GM12878 (cell line): ENCODE measurements at regions not wholly inside any gene's neighbourhood (a gene's known extent, or its start where the extent isn't known, plus 50 kb on each side); places are given as distances from the start of the nearest gene placed in this dataset.
"Not testable (repeated sequence)": the region's sequence is repeated elsewhere in the genome, so short reads cannot be mapped to it uniquely, and the experiment has no call there.

Source experiments
- ATAC-seq: fragments of 200-7000 bp; cut with Tn5 transposase; 3 replicates; pipeline ENCODE4 v1.9.1; 2020; ENCODE audit warnings: mild to moderate bottlenecking, moderate library complexity
- BruUV-seq: library from RNA; stranded (reverse); fragments of 400-500 nt; replicated peaks from 2 replicates; lab custom pipeline; 2021; lab: Mats Ljungman, UMichigan
- CTCF ChIA-PET: fragments of 300-600 bp; sonication (Branson Sonifier 250); formaldehyde crosslinking; extraction: SDS; loops from one replicate; lab custom pipeline; 2021; ENCODE audit warnings: inconsistent platforms; lab: Yijun Ruan, JAX
- POLR2A ChIA-PET: fragments of 350-600 bp; formaldehyde crosslinking; extraction: SDS; loops from one replicate; lab custom pipeline; 2021; ENCODE audit warnings: inconsistent platforms; lab: Charles Lee
- RAD21 ChIA-PET: fragments of 300-600 bp; sonication (Branson Sonifier 250); formaldehyde crosslinking; loops from one replicate; lab custom pipeline; 2023; ENCODE audit warnings: antibody characterized with exemption; ENCODE audit not compliant: unreplicated experiment; lab: Charles Lee
- SMC1A ChIA-PET: fragments of 300-600 bp; sonication (Branson Sonifier 250); formaldehyde crosslinking; loops from one replicate; lab custom pipeline; 2023; ENCODE audit not compliant: unreplicated experiment, uncharacterized antibody; lab: Charles Lee
- DNase-seq: peaks from one replicate; pipeline ENCODE4 v3.0.0-alpha.2; 2011; ENCODE audit warnings: low read depth, low spot score
- FAIRE-seq: peaks from 3 replicates; lab custom pipeline; 2011; peaks lifted over from hg19 to GRCh38; lab: Jason Lieb, UNC
- H2AFZ ChIP-seq: 2 replicates; pipeline ENCODE4 v1.6.0; 2011; ENCODE audit warnings: low read depth, low read length, control low read depth; ENCODE audit not compliant: control insufficient read depth
- H3K27ac ChIP-seq: 2 replicates; pipeline ENCODE4 v1.5.1; 2011; ENCODE audit warnings: control low read depth; ENCODE audit not compliant: control insufficient read depth, insufficient read depth
- H3K27me3 ChIP-seq, 2 experiments: replicated peaks in 1 of 2; 2 replicates each; pipeline versions ENCODE4 v1.6.0 to v1.6.1; 2011; ENCODE audit warnings: low read length in 1 of 2; ENCODE audit not compliant: control insufficient read depth in 2 of 2, insufficient read depth in 2 of 2
- H3K36me3 ChIP-seq, 2 experiments: 2 replicates each; pipeline ENCODE4 v1.5.1; 2011; ENCODE audit warnings: low read length in 1 of 2; ENCODE audit not compliant: control insufficient read depth in 2 of 2, insufficient read depth in 2 of 2
- H3K4me1 ChIP-seq: 2 replicates; pipeline ENCODE4 v1.6.1; 2011; ENCODE audit warnings: mild to moderate bottlenecking, low read length, moderate library complexity, mixed read lengths; ENCODE audit not compliant: control insufficient read depth, insufficient read depth
- H3K4me2 ChIP-seq: 2 replicates; pipeline ENCODE4 v1.6.0; 2011; ENCODE audit warnings: control low read depth; ENCODE audit not compliant: control insufficient read depth, insufficient read depth
- H3K4me3 ChIP-seq: fragments of 200-600 bp; sonication (generic); 2 replicates; pipeline ENCODE4 v1.5.1; 2016
- H3K79me2 ChIP-seq: 2 replicates; pipeline ENCODE4 v1.6.0; 2011; ENCODE audit warnings: low read length; ENCODE audit not compliant: control insufficient read depth, insufficient read depth
- H3K9ac ChIP-seq: 2 replicates; pipeline ENCODE4 v1.8.0; 2011; ENCODE audit warnings: low read length, control low read depth, mixed read lengths; ENCODE audit not compliant: control insufficient read depth, insufficient read depth
- H3K9me3 ChIP-seq: replicated peaks from 3 replicates; pipeline ENCODE4 v1.5.1; 2011; ENCODE audit warnings: mild to moderate bottlenecking, low read length; ENCODE audit not compliant: control insufficient read depth, insufficient read depth
- H4K20me1 ChIP-seq: 2 replicates; pipeline ENCODE4 v1.6.0; 2011; ENCODE audit not compliant: control insufficient read depth, insufficient read depth
- ASH2L ChIP-seq: fragments of 300-600, 200-600 bp; sonication (generic); IDR thresholded peaks from 2 replicates; pipeline ENCODE4 v1.6.1; 2017; ENCODE audit warnings: low read depth, mild to moderate bottlenecking, borderline replicate concordance
- BRCA1 ChIP-seq: IDR thresholded peaks from 2 replicates; pipeline ENCODE4 v1.6.1; 2011; ENCODE audit warnings: low read depth, low read length, improper control_type of control experiment
- CEBPB ChIP-seq, 2 experiments: fragments of 150-350 bp in 1 of 2; IDR thresholded peaks; 2 replicates each; pipeline ENCODE4 v1.6.1; 2012 to 2014; ENCODE audit warnings: low read depth in 2 of 2, low read length in 2 of 2, borderline replicate concordance in 1 of 2, inconsistent platforms in 1 of 2
- CHD4 ChIP-seq: fragments of 200-600 bp; sonication (generic); IDR thresholded peaks from 2 replicates; pipeline ENCODE4 v1.6.1; 2016; ENCODE audit warnings: mild to moderate bottlenecking
- CREB1 ChIP-seq: IDR thresholded peaks from 2 replicates; pipeline ENCODE4 v1.6.1; 2012; ENCODE audit warnings: low read depth, mild to moderate bottlenecking, inconsistent platforms
- DPF2 ChIP-seq: fragments of 450-650 bp; IDR thresholded peaks from 2 replicates; pipeline ENCODE4 v1.6.1; 2017; ENCODE audit warnings: mild to moderate bottlenecking
- ESRRA ChIP-seq: IDR thresholded peaks from 2 replicates; pipeline ENCODE4 v1.6.1; 2012; ENCODE audit warnings: mild to moderate bottlenecking, low read length, improper control_type of control experiment
- KLF5 ChIP-seq: fragments of 450-650 bp; IDR thresholded peaks from 2 replicates; pipeline ENCODE4 v1.6.1; 2014; ENCODE audit warnings: mild to moderate bottlenecking; ENCODE audit not compliant: partially characterized antibody
- LARP7 ChIP-seq: fragments of 450-650 bp; IDR thresholded peaks from 2 replicates; pipeline ENCODE4 v1.6.1; 2017; ENCODE audit warnings: mild to moderate bottlenecking
- MEF2B ChIP-seq: fragments of 450-650 bp; IDR thresholded peaks from 2 replicates; pipeline ENCODE4 v1.6.1; 2018; ENCODE audit warnings: mild to moderate bottlenecking, moderate library complexity; ENCODE audit not compliant: partially characterized antibody, poor library complexity, severe bottlenecking
- NKRF ChIP-seq: fragments of 450-650 bp; conservative IDR thresholded peaks from 2 replicates; pipeline ENCODE4 v1.6.1; 2017; ENCODE audit warnings: mild to moderate bottlenecking, moderate library complexity
- POU2F2 ChIP-seq: IDR thresholded peaks from 3 replicates; pipeline ENCODE4 v1.6.1; 2011; ENCODE audit warnings: low read depth, mild to moderate bottlenecking, low read length, borderline replicate concordance
- SRF ChIP-seq, 2 experiments: IDR thresholded peaks; 2 replicates each; pipeline ENCODE4 v1.6.1; 2011; ENCODE audit warnings: low read depth in 2 of 2, low read length in 2 of 2, mild to moderate bottlenecking in 1 of 2, moderate library complexity in 1 of 2
- TCF3 ChIP-seq: IDR thresholded peaks from 2 replicates; pipeline ENCODE4 v1.6.1; 2012; ENCODE audit warnings: low read depth, mild to moderate bottlenecking, low read length, borderline replicate concordance; ENCODE audit not compliant: insufficient read depth
- USF2 ChIP-seq: IDR thresholded peaks from 2 replicates; pipeline ENCODE4 v1.6.1; 2011; ENCODE audit warnings: low read depth, low read length, improper control_type of control experiment, borderline replicate concordance
- YBX1 ChIP-seq: fragments of 450-650 bp; IDR thresholded peaks from 2 replicates; pipeline ENCODE4 v1.6.1; 2016; ENCODE audit warnings: antibody characterized with exemption
- WGBS: methylation state at CpG from one replicate; pipeline ENCODE4 v1.1.6; 2016; ENCODE audit warnings: low lambda C conversion rate; ENCODE audit not compliant: insufficient replicate concordance, insufficient coverage; ENCODE audit errors: missing lambda C conversion rate; 5-methylcytosine and 5-hydroxymethylcytosine counted together
- in situ Hi-C: fragments of 300-500 bp; cut with MboI; formaldehyde crosslinking; loops from 9 replicates; pipeline ENCODE4 v1.14.3; 2018; ENCODE audit warnings: mixed read lengths
- intact Hi-C: fragments of 100-400 bp; cut with micrococcal nuclease; formaldehyde crosslinking; loops from one replicate; pipeline ENCODE4 v1.14.2; 2022; ENCODE audit not compliant: unreplicated experiment

- H3K36me3 ChIP-seq, H3K79me2 ChIP-seq, H3K9ac ChIP-seq, H4K20me1 ChIP-seq, H3K4me3 ChIP-seq, H3K4me2 ChIP-seq, intact Hi-C loops, H3K27ac ChIP-seq, RAD21 ChIA-PET, H2AFZ ChIP-seq, H3K27me3 ChIP-seq, FAIRE-seq, BruUV-seq, ATAC-seq, H3K4me1 ChIP-seq, H3K9me3 ChIP-seq, DNase-seq: not testable (repeated sequence)
- ChIA-PET CTCF (interaction anchor here (1.1 to 2.5 kb wide), 3 partner anchors 10 to 339 kb away, joined by 3 to 11 read pairs (median 5); no protein-coding TSS in a partner anchor), SMC1A (interaction anchor here (0.6 to 1.5 kb wide), 3 partner anchors 74 to 491 kb away, joined by 3 to 6 read pairs (median 3); no protein-coding TSS in a partner anchor), POLR2A (interaction anchor here (0.7 kb wide), 1 partner anchor 87 kb away, joined by 3 read pairs; no protein-coding TSS in a partner anchor)
- in situ Hi-C loops: loop anchor here (10.0 to 25.0 kb wide), 2 partner anchors 162 to 505 kb away; no protein-coding TSS in a partner anchor
- 97% methylated on average over 4 of the region's 4 CpGs for WGBS
These were observed 110.0 kb upstream of the NDUFV2 start for GRCh38 chr18:8992500-8992899.

- POLR2A ChIA-PET: no interaction called here
- no peaks in the 10 kb centered on the region for H4K20me1 ChIP-seq
- RAD21 ChIA-PET: interaction anchor here (1.1 kb wide), 1 partner anchor 10 kb away, joined by 3 read pairs; no protein-coding TSS in a partner anchor
- SMC1A ChIA-PET: no interaction called here
- BruUV-seq: no TSS peak
- no peak overlapping the region for H3K4me2 ChIP-seq
- H3K27me3 ChIP-seq: no peaks in the 10 kb centered on the region
- FAIRE-seq: no peak
- no peaks in the 10 kb centered on the region for H3K9me3 ChIP-seq
- in situ Hi-C loops: loop anchor here (10.0 to 25.0 kb wide), 2 partner anchors 160 to 507 kb away; no protein-coding TSS in a partner anchor
- intact Hi-C loops: no loop called here
- CTCF ChIA-PET: no interaction called here
- H3K4me1 ChIP-seq: no peaks in the 10 kb centered on the region
- no peaks in the 10 kb centered on the region for H3K79me2 ChIP-seq
- 3% methylated on average over 2 of the region's 2 CpGs for WGBS
- no peak for DNase-seq
- H3K4me3 ChIP-seq: no peak overlapping the region
- H3K27ac ChIP-seq: no peak overlapping the region
- ATAC-seq: no peak
- no peak overlapping the region for H3K9ac ChIP-seq
- no peak overlapping the region for H2AFZ ChIP-seq
- H3K36me3 ChIP-seq: no peaks in the 10 kb centered on the region
- TF ChIP-seq USF2 (no peak), YBX1 (no peak), KLF5 (no peak), LARP7 (no peak), CHD4 (no peak), NKRF (no peak), CREB1 (no peak), SRF (IDR thresholded peaks at IDR 0.05; ENCODE audit: low read depth in 2 of 2, low read length in 2 of 2) (no peak), ESRRA (no peak), TCF3 (no peak), BRCA1 (no peak), CEBPB (IDR thresholded peaks at IDR 0.05; ENCODE audit: borderline replicate concordance in 1 of 2, low read depth in 2 of 2, low read length in 2 of 2) (no peak), POU2F2 (no peak), DPF2 (no peak), MEF2B (no peak), ASH2L (no peak)
These were observed 107.9 kb upstream of the NDUFV2 start for GRCh38 chr18:8994603-8995002.
